ENCODE measurements at regions not wholly inside any gene's neighbourhood (a gene's known extent, or its start where the extent isn't known, plus 50 kb on each side); places are given as distances from the start of the nearest gene placed in this dataset.

GRCh38 chr13:37198629-37199028 is 93.2 kb upstream of the CSNK1A1L start:
- H3K9me3 ChIP-seq: peaks cover 0 to 6% (median 0%) of the 10 kb centered on the region in 8 donors
- intact Hi-C loops (cut with DNase I; ENCODE audit: low total_unique reads): no loop called here
- H3K27me3 ChIP-seq (replicated peaks in 1 of 7): no peaks in the 10 kb centered on the region
- no peak for DNase-seq
- no peak overlapping the region for H3K27ac ChIP-seq
- WGBS, 5 donors: 10 to 36% (median 35%) methylated on average over 1 of the region's 1 CpG
- no peaks in the 10 kb centered on the region for H3K36me3 ChIP-seq
- no peak overlapping the region for H3K4me3 ChIP-seq
- no peaks in the 10 kb centered on the region for H3K4me1 ChIP-seq
- TF ChIP-seq CTCF (IDR thresholded peaks at IDR 0.05 in 8 of 11, conservative IDR thresholded peaks at IDR 0.05 in 3 of 11) (no peak), POLR2AphosphoS5 (IDR thresholded peaks at IDR 0.05) (no peak), POLR2A (IDR thresholded peaks at IDR 0.05) (no peak)

DNA sequence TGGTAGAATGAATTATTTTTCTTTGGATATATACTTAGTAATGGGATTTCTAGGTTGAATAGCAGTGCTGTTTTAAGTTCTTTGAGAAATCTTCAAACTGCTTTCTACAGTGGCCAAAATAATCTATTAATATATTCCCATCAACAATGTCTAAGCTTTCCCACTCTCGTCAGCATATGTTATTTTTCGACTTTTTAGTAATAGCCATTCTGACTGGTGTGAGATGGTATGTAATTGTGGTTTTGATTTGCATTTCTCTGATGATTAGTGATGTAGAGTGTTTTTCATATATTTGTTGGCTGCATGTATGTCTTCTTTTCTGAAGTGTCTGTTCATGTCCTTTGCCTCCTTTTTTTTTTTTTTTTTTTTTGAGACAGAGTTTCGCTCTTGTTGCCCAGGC is 90.2 kb upstream of the CSNK1A1L start:
- no peaks in the 10 kb centered on the region for H3K36me3 ChIP-seq
- DNase-seq: no peak
- no peak overlapping the region for H3K27ac ChIP-seq
- TF ChIP-seq CTCF (IDR thresholded peaks at IDR 0.05 in 8 of 11, conservative IDR thresholded peaks at IDR 0.05 in 3 of 11) (no peak), POLR2AphosphoS5 (IDR thresholded peaks at IDR 0.05) (no peak), POLR2A (IDR thresholded peaks at IDR 0.05) (no peak)
- no peaks in the 10 kb centered on the region for H3K27me3 ChIP-seq (replicated peaks in 1 of 7)
- H3K4me3 ChIP-seq: no peak overlapping the region
- peaks cover 0 to 9% (median 0%) of the 10 kb centered on the region in 8 donors for H3K9me3 ChIP-seq
- intact Hi-C loops (cut with DNase I; ENCODE audit: low total_unique reads): no loop called here
- no peaks in the 10 kb centered on the region for H3K4me1 ChIP-seq
- 79 to 91% (median 90%) methylated on average over 2 to 3 of the region's 3 CpGs for WGBS, 5 donors

DNA sequence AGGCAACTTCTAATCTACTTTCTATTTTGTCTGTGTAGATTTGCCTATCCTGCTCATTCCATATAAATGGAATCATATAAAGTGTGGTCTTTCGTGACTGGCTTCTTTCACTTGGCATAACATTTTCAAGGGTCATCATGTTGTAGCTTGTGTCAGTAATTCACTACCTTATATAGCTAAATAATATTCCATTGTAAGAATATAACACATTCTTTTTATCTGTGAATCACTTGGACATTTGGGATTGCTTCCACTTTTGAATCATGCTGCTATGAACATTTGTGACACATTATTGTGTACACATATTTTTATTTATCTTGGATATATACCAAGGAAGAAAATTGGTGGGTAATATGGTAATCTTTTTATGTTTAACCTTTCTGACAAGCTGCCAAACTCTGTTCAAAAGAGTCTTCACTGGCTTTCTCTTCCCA is 89.0 kb upstream of the CSNK1A1L start:
- H3K9me3 ChIP-seq: peaks cover 0 to 19% (median 0%) of the 10 kb centered on the region in 8 donors
- no peak overlapping the region for H3K27ac ChIP-seq
- no peak for DNase-seq
- intact Hi-C loops (cut with DNase I; ENCODE audit: low total_unique reads): no loop called here
- no peaks in the 10 kb centered on the region for H3K36me3 ChIP-seq
- no peaks in the 10 kb centered on the region for H3K4me1 ChIP-seq
- H3K4me3 ChIP-seq: no peak overlapping the region
- no peak for TF ChIP-seq POLR2AphosphoS5 (IDR thresholded peaks at IDR 0.05)
- no peak for TF ChIP-seq CTCF (IDR thresholded peaks at IDR 0.05 in 8 of 11, conservative IDR thresholded peaks at IDR 0.05 in 3 of 11)
- no peak for TF ChIP-seq POLR2A (IDR thresholded peaks at IDR 0.05)
- WGBS, 5 donors: 66 to 83% (median 73%) methylated on average over 1 of the region's 1 CpG
- H3K27me3 ChIP-seq (replicated peaks in 1 of 7): no peaks in the 10 kb centered on the region

- H3K9me3 ChIP-seq: peaks cover 0 to 19% (median 0%) of the 10 kb centered on the region in 8 donors
- intact Hi-C loops (cut with DNase I; ENCODE audit: low total_unique reads): no loop called here
- H3K27me3 ChIP-seq (replicated peaks in 1 of 7): no peaks in the 10 kb centered on the region
- H3K4me1 ChIP-seq: no peaks in the 10 kb centered on the region
- no peak overlapping the region for H3K27ac ChIP-seq
- TF ChIP-seq CTCF (IDR thresholded peaks at IDR 0.05 in 8 of 11, conservative IDR thresholded peaks at IDR 0.05 in 3 of 11) (no peak), POLR2AphosphoS5 (IDR thresholded peaks at IDR 0.05) (no peak), POLR2A (IDR thresholded peaks at IDR 0.05) (no peak)
- no peak for DNase-seq
- H3K4me3 ChIP-seq: no peak overlapping the region
- WGBS, 5 donors: 36 to 61% (median 50%) methylated on average over 2 of the region's 2 CpGs
- no peaks in the 10 kb centered on the region for H3K36me3 ChIP-seq
Observed at GRCh38 chr13:37192956-37193355, 87.5 kb upstream of the CSNK1A1L start.
